ENCODE measurements at regions not wholly inside any gene's neighbourhood (a gene's known extent, or its start where the extent isn't known, plus 50 kb on each side); places are given as distances from the start of the nearest gene placed in this dataset.

GRCh38 chr11:70825893-70826540 lies 426.4 kb downstream of the SHANK2 start:
- TF ChIP-seq, protein P1, sequence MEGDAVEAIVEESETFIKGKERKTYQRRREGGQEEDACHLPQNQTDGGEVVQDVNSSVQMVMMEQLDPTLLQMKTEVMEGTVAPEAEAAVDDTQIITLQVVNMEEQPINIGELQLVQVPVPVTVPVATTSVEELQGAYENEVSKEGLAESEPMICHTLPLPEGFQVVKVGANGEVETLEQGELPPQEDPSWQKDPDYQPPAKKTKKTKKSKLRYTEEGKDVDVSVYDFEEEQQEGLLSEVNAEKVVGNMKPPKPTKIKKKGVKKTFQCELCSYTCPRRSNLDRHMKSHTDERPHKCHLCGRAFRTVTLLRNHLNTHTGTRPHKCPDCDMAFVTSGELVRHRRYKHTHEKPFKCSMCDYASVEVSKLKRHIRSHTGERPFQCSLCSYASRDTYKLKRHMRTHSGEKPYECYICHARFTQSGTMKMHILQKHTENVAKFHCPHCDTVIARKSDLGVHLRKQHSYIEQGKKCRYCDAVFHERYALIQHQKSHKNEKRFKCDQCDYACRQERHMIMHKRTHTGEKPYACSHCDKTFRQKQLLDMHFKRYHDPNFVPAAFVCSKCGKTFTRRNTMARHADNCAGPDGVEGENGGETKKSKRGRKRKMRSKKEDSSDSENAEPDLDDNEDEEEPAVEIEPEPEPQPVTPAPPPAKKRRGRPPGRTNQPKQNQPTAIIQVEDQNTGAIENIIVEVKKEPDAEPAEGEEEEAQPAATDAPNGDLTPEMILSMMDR (IDR thresholded peaks at IDR 0.05; ENCODE audit: insufficient read depth in 1 of 2, low read depth in 1 of 2, low read length in 1 of 2, severe bottlenecking in 1 of 2, unreplicated experiment in 1 of 2): no peak
- no peaks in the 10 kb centered on the region for H3K27me3 ChIP-seq (replicated peaks; ENCODE audit: control insufficient read depth, insufficient read depth, low read length)
- Mint-ChIP-seq H3K36me3 (ENCODE audit: insufficient read depth, unreplicated experiment) (peaks cover 64% of the 10 kb centered on the region), H3K9me3 (ENCODE audit: unreplicated experiment) (no peaks in the 10 kb centered on the region), H3K4me1 (ENCODE audit: low read depth, unreplicated experiment) (peaks cover 12% of the 10 kb centered on the region), H3K27me3 (ENCODE audit: insufficient read depth, unreplicated experiment) (no peaks in the 10 kb centered on the region), H3K4me3 (ENCODE audit: unreplicated experiment) (no peak overlapping the region), H3K27ac (ENCODE audit: unreplicated experiment) (no peak overlapping the region)
- no peaks in the 10 kb centered on the region for H3K4me1 ChIP-seq
- ChIA-PET POLR2A (no interaction called here), CTCF (interaction anchor here (1.6 kb wide), 1 partner anchor 11 kb away, joined by 5 read pairs; no protein-coding TSS in a partner anchor)
- no TSS peak for BruUV-seq (replicated peaks)
- intact Hi-C loops (cut with micrococcal nuclease; ENCODE audit: unreplicated experiment): no loop called here
- H3K36me3 ChIP-seq (ENCODE audit: control insufficient read depth, insufficient read depth, low read length): peaks cover 4% of the 10 kb centered on the region
- no peak overlapping the region for H3K4me3 ChIP-seq (ENCODE audit: low read depth, low read length)
- H3K9me3 ChIP-seq: no peaks in the 10 kb centered on the region
- no peak for DNase-seq

DNA sequence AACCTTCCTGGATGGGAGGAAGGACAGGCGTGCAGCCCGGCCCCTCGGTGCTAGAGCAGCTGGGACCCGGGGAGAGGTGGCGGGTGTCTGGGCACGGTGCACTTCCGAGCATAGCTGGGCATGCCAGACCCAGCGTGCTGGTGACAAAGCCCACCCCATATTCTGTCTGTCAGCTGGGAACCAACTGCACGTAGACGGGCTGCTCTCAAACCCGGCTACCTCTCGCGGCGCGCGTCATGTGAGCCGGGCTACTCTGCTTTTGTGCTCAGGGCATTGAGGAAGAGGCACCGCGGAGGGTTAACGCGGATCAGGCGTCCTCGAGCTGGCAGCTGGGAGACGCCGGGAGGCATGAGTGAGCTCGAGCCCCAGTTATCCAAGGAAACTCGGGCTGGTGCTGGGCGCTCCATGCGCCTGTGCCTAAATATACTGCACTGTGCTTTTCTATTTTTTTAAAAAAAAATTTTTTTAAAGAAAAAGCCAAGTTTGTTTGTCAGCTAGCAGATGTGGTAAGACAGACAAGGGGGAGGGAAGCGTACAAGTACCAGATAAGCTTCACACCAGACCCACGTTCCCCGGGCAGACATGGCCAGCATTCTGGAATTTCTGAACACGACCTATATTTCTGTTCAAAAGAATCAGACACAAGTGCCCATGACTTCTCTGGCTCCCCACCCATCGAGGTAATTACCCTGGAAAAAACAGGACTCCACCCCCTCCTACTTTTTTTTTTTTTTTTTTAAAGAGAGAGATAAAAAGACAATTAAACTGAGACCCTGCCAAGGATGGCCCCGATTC lies 425.6 kb downstream of the SHANK2 start:
- DNase-seq: no peak
- H3K27ac Mint-ChIP-seq (ENCODE audit: unreplicated experiment): no peak overlapping the region
- H3K4me1 Mint-ChIP-seq (ENCODE audit: low read depth, unreplicated experiment): peaks cover 12% of the 10 kb centered on the region
- intact Hi-C loops (cut with micrococcal nuclease; ENCODE audit: unreplicated experiment): no loop called here
- BruUV-seq (replicated peaks): no TSS peak
- no peaks in the 10 kb centered on the region for H3K9me3 Mint-ChIP-seq (ENCODE audit: unreplicated experiment)
- no peaks in the 10 kb centered on the region for H3K4me1 ChIP-seq
- no peaks in the 10 kb centered on the region for H3K27me3 Mint-ChIP-seq (ENCODE audit: insufficient read depth, unreplicated experiment)
- H3K36me3 Mint-ChIP-seq (ENCODE audit: insufficient read depth, unreplicated experiment): peaks cover 59% of the 10 kb centered on the region
- POLR2A ChIA-PET: no interaction called here
- H3K9me3 ChIP-seq: no peaks in the 10 kb centered on the region
- peaks cover 4% of the 10 kb centered on the region for H3K36me3 ChIP-seq (ENCODE audit: control insufficient read depth, insufficient read depth, low read length)
- no peaks in the 10 kb centered on the region for H3K27me3 ChIP-seq (replicated peaks; ENCODE audit: control insufficient read depth, insufficient read depth, low read length)
- CTCF ChIA-PET: interaction anchor here (0.7 to 1.6 kb wide), 2 partner anchors 12 to 568 kb away, joined by 3 to 5 read pairs; no protein-coding TSS in a partner anchor
- no peak overlapping the region for H3K4me3 Mint-ChIP-seq (ENCODE audit: unreplicated experiment)
- TF ChIP-seq, protein P1 (IDR thresholded peaks at IDR 0.05; ENCODE audit: insufficient read depth in 1 of 2, low read depth in 1 of 2, low read length in 1 of 2, severe bottlenecking in 1 of 2, unreplicated experiment in 1 of 2): no peak
- H3K4me3 ChIP-seq (ENCODE audit: low read depth, low read length): no peak overlapping the region

DNA sequence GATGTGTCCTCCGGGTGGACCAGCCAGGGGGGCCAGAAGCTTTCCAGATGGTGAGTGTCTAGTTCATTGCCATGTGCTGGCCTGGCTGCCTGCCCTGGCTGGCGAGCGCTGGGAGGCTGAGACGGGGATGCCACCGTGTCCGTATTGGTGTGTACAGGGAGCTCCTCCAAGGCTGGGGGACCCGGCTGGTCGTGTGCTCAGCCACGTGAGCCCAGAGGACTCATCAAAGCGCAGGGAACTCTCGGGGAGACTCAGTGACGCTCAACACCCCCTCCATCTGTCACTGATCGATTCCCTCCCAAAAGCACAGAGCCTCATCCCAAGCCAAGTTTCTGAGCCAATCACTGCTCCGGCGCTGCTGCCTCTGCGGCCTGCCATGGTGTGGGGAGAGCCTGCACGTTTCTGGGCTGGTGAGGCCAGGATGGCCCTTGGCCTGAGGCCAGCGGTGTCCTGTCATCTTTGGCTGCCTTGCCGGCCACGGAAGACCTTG lies 423.7 kb downstream of the SHANK2 start:
- Histone ChIP-seq H3K9me3 (no peaks in the 10 kb centered on the region), H3K36me3 (ENCODE audit: control insufficient read depth, insufficient read depth, low read length) (peaks cover 9% of the 10 kb centered on the region), H3K4me3 (ENCODE audit: low read depth, low read length) (no peak overlapping the region), H3K27me3 (replicated peaks; ENCODE audit: control insufficient read depth, insufficient read depth, low read length) (no peaks in the 10 kb centered on the region), H3K4me1 (no peaks in the 10 kb centered on the region)
- Mint-ChIP-seq H3K27ac (ENCODE audit: unreplicated experiment) (no peak overlapping the region), H3K36me3 (ENCODE audit: insufficient read depth, unreplicated experiment) (peaks cover 43% of the 10 kb centered on the region), H3K4me1 (ENCODE audit: low read depth, unreplicated experiment) (peaks cover 12% of the 10 kb centered on the region), H3K27me3 (ENCODE audit: insufficient read depth, unreplicated experiment) (no peaks in the 10 kb centered on the region), H3K4me3 (ENCODE audit: unreplicated experiment) (no peak overlapping the region), H3K9me3 (ENCODE audit: unreplicated experiment) (no peaks in the 10 kb centered on the region)
- DNase-seq: no peak
- ChIA-PET CTCF (no interaction called here), POLR2A (no interaction called here)
- no TSS peak for BruUV-seq (replicated peaks)
- intact Hi-C loops (cut with micrococcal nuclease; ENCODE audit: unreplicated experiment): no loop called here
- TF ChIP-seq, protein P1 (IDR thresholded peaks at IDR 0.05; ENCODE audit: insufficient read depth in 1 of 2, low read depth in 1 of 2, low read length in 1 of 2, severe bottlenecking in 1 of 2, unreplicated experiment in 1 of 2): no peak

Data from Caco-2 (cell line).